ENCODE measurements at regions not wholly inside any gene's neighbourhood (a gene's known extent, or its start where the extent isn't known, plus 50 kb on each side); places are given as distances from the start of the nearest gene placed in this dataset.
A peak's percentile ranks its signal among the peaks of the same experiment; 100 is the strongest.
"Not testable (repeated sequence)": the region's sequence is repeated elsewhere in the genome, so short reads cannot be mapped to it uniquely, and the experiment has no call there.

GRCh38 chr2:7691961-7692656 is 774.9 kb downstream of the RNF144A start:
- DNase-seq: no peak

- DNase-seq: no peak
Measured at GRCh38 chr2:7692657-7693161, 775.5 kb downstream of the RNF144A start.

GRCh38 chr2:7693246-7694075 is 776.2 kb downstream of the RNF144A start:
- no peak for DNase-seq

- DNase-seq: no peak
Measured at GRCh38 chr2:7694076-7694985, 777.1 kb downstream of the RNF144A start.

- DNase-seq: not testable (repeated sequence)
Measured at GRCh38 chr2:7696556-7696955, 779.3 kb downstream of the RNF144A start.

GRCh38 chr2:7697052-7697451 is 779.8 kb downstream of the RNF144A start:
- DNase-seq: no peak

GRCh38 chr2:7701791-7702190 is 784.6 kb downstream of the RNF144A start:
- no peak for DNase-seq

GRCh38 chr2:7703048-7703447 is 785.8 kb downstream of the RNF144A start:
- DNase-seq: no peak

GRCh38 chr2:7703543-7704144 is 786.4 kb downstream of the RNF144A start:
- no peak for DNase-seq

- no peak for DNase-seq
Measured at GRCh38 chr2:7704296-7704865, 787.2 kb downstream of the RNF144A start.

GRCh38 chr2:7706791-7707190 is 789.6 kb downstream of the RNF144A start:
- DNase-seq: no peak

GRCh38 chr2:7707723-7708122 is 790.5 kb downstream of the RNF144A start:
- no peak for DNase-seq

GRCh38 chr2:7709907-7710306 is 792.7 kb downstream of the RNF144A start:
- no peak for DNase-seq

- DNase-seq: no peak
Measured at GRCh38 chr2:7711167-7711566, 794.0 kb downstream of the RNF144A start.

GRCh38 chr2:7719876-7720275 is 802.7 kb downstream of the RNF144A start:
- DNase-seq: no peak

GRCh38 chr2:7721413-7721995 is 804.3 kb downstream of the RNF144A start:
- no peak for DNase-seq

GRCh38 chr2:7722212-7722910 is 805.1 kb downstream of the RNF144A start:
- no peak for DNase-seq

- DNase-seq: no peak
Measured at GRCh38 chr2:7724336-7724735, 807.1 kb downstream of the RNF144A start.

GRCh38 chr2:7725171-7725849 is 808.1 kb downstream of the RNF144A start:
- peak; percentile 25 to 73 for DNase-seq

- DNase-seq: no peak
Measured at GRCh38 chr2:7725850-7726242, 808.6 kb downstream of the RNF144A start.

- DNase-seq: no peak
Measured at GRCh38 chr2:7726989-7727388, 809.8 kb downstream of the RNF144A start.
